NCI-H1436 treated with DMSO at 0.1 percent for 48 hours (cell line): ENCODE measurements at regions not wholly inside any gene's neighbourhood (a gene's known extent, or its start where the extent isn't known, plus 50 kb on each side); places are given as distances from the start of the nearest gene placed in this dataset.

Source experiments
- DNase-seq: peaks from one replicate; lab custom pipeline; 2025; lab: John Stamatoyannopoulos, UW

- DNase-seq, result no peak
These were observed 224.6 kb downstream of the C1D start for GRCh38 chr2:67838205-67838604.

GRCh38 chr2:67839242-67839641 is 223.6 kb downstream of the C1D start:
- no peak for DNase-seq

- no peak for DNase-seq
These were observed 223.1 kb downstream of the C1D start for GRCh38 chr2:67839668-67840067.

GRCh38 chr2:67840460-67841068 is 222.2 kb downstream of the C1D start:
- no peak for DNase-seq

- no peak for DNase-seq
These were observed 221.1 kb downstream of the C1D start for GRCh38 chr2:67841711-67842110.

GRCh38 chr2:67842375-67842959 is 220.3 kb downstream of the C1D start:
- no peak for DNase-seq

- DNase-seq, result no peak
These were observed 218.7 kb downstream of the C1D start for GRCh38 chr2:67844024-67844540.

- no peak for DNase-seq
These were observed 217.0 kb downstream of the C1D start for GRCh38 chr2:67845621-67846369.

- peak; percentile 85 for DNase-seq
These were observed 216.3 kb downstream of the C1D start for GRCh38 chr2:67846370-67847070.

GRCh38 chr2:67848551-67849285 is 214.1 kb downstream of the C1D start:
- no peak for DNase-seq

- no peak for DNase-seq
These were observed 211.8 kb downstream of the C1D start for GRCh38 chr2:67851016-67851415.

GRCh38 chr2:67851956-67852824 is 210.6 kb downstream of the C1D start:
- no peak for DNase-seq

GRCh38 chr2:67854103-67854743 is 208.6 kb downstream of the C1D start:
- no peak for DNase-seq

GRCh38 chr2:67854798-67855197 is 208.0 kb downstream of the C1D start:
- no peak for DNase-seq

- no peak for DNase-seq
These were observed 205.9 kb downstream of the C1D start for GRCh38 chr2:67856866-67857265.

- DNase-seq, result no peak
These were observed 205.0 kb downstream of the C1D start for GRCh38 chr2:67857836-67858235.

GRCh38 chr2:67858886-67859285 is 203.9 kb downstream of the C1D start:
- no peak for DNase-seq

- DNase-seq, result no peak
These were observed 196.9 kb downstream of the C1D start for GRCh38 chr2:67865917-67866316.

- DNase-seq, result no peak
These were observed 195.1 kb downstream of the C1D start for GRCh38 chr2:67867735-67868134.

GRCh38 chr2:67871686-67872412 is 191.0 kb downstream of the C1D start:
- DNase-seq, result no peak
